Ovary (tissue), 7 donors: ENCODE measurements at regions not wholly inside any gene's neighbourhood (a gene's known extent, or its start where the extent isn't known, plus 50 kb on each side); places are given as distances from the start of the nearest gene placed in this dataset.

Source experiments
- DNase-seq, 5 donors: peaks; one replicate each; pipeline ENCODE4 v3.0.0-alpha.2; 2019 to 2020
- H3K27ac ChIP-seq, 2 donors: fragments of 200-600 bp; one replicate each; pipeline versions ENCODE4 v1.5.1 to v1.8.0; 2019 to 2022
- H3K27me3 ChIP-seq: fragments of 200-600 bp; one replicate; pipeline ENCODE4 v1.8.0; 2022
- H3K36me3 ChIP-seq: fragments of 200-600 bp; sonication (generic); one replicate; pipeline ENCODE4 v1.5.1; 2019
- H3K4me1 ChIP-seq: one replicate; pipeline ENCODE4 v1.8.1; 2013; ENCODE audit warnings: mild to moderate bottlenecking, moderate library complexity; ENCODE audit not compliant: insufficient read depth
- H3K4me3 ChIP-seq: fragments of 200-600 bp; sonication (generic); one replicate; pipeline ENCODE4 v1.5.1; 2017
- H3K9me3 ChIP-seq, 2 donors: fragments of 200-600 bp in 1 of 2; sonication (generic) in 1 of 2; one replicate each; pipeline versions ENCODE4 v1.5.1 to v1.8.1; 2013 to 2019; ENCODE audit warnings: mild to moderate bottlenecking in 1 of 2, moderate library complexity in 1 of 2
- CTCF ChIP-seq, 3 donors: fragments of 450-650 bp in 2 of 3; fragments of 200-600 bp in 1 of 3; IDR thresholded peaks; one replicate each; pipeline versions ENCODE4 v1.5.1 to v1.8.0; 2016 to 2022; ENCODE audit warnings: antibody characterized with exemption in 3 of 3, mild to moderate bottlenecking in 1 of 3
- EP300 ChIP-seq: sonication (generic); formaldehyde crosslinking; IDR thresholded peaks from one replicate; pipeline ENCODE4 v1.6.1; 2017; ENCODE audit warnings: antibody characterized with exemption
- POLR2A ChIP-seq: fragments of 450-650 bp; IDR thresholded peaks from one replicate; pipeline ENCODE4 v1.6.1; 2017; ENCODE audit warnings: antibody characterized with exemption, mild to moderate bottlenecking, moderate library complexity
- WGBS, 3 donors: extraction: QIAGEN DNeasy Blood & Tissue Kit in 1 of 3; methylation state at CpG; one replicate each; pipeline versions ENCODE4 v1.1.5 to v1.1.7; 2013 to 2017; 5-methylcytosine and 5-hydroxymethylcytosine counted together
- intact Hi-C, 4 donors: fragments of 100-400 bp; cut with DNase I; formaldehyde crosslinking; loops; one replicate each; pipeline versions ENCODE4 v1.11.0 to v1.15.1; 2022 to 2023
- donor health status: DM: no; HTN: no; CAD: no; lungs with moderate emphysema.
- donor health status: DM: no; HTN: no; CAD: no.
- donor health status: Bipolar disorder and iron deficiency.
- donor health status: DM: no; HTN: no; CAD: no.
- donor health status: DM: yes; HTN: yes; CAD: no.

- no peaks in the 10 kb centered on the region for H3K4me1 ChIP-seq
- DNase-seq: no peak
- H3K4me3 ChIP-seq: no peak overlapping the region
- H3K36me3 ChIP-seq: no peaks in the 10 kb centered on the region
- H3K9me3 ChIP-seq: no peaks in the 10 kb centered on the region
- intact Hi-C loops: no loop called here
- H3K27me3 ChIP-seq: no peaks in the 10 kb centered on the region
- H3K27ac ChIP-seq: no peak overlapping the region
- TF ChIP-seq EP300: no peak
- no peak for TF ChIP-seq POLR2A
- no peak for TF ChIP-seq CTCF (IDR thresholded peaks at IDR 0.05)
These were observed 408.3 kb downstream of the DSC3 start for GRCh38 chr18:30634249-30634648.

DNA sequence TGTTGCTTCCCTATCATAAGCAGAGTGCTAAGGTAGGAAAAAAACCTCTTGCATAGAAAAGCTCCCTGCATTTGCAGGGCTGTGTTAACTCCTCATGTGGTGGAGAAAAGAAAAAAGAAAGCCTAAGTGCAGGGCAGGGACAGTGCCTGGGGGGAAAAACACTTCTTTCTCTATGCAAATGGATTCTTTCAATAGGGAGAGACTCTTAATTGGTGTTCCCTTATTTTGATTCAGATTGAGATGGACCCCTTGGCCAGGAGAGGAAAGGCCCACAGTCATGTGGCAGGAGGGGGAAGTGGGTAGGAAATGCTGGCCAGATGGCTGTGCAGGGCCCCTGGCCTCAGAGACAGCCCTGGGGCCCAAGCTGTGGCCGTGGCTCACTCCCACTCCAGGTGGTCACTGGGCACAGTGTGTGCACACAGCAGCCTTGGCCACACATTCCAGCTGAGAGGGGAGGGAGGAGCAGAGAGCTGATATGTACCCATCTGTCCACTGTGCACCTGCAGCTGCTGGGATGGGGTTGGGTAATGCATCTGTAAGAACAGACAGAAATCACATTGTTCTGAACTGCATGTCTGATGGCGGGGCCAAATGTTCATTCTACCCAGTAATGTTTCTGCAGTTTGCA lies 410.4 kb downstream of the DSC3 start:
- Histone ChIP-seq H3K9me3 (no peaks in the 10 kb centered on the region), H3K27me3 (no peaks in the 10 kb centered on the region), H3K27ac (no peak overlapping the region), H3K4me3 (no peak overlapping the region), H3K4me1 (no peaks in the 10 kb centered on the region), H3K36me3 (no peaks in the 10 kb centered on the region)
- TF ChIP-seq CTCF (IDR thresholded peaks at IDR 0.05) (no peak), POLR2A (no peak), EP300 (no peak)
- 56 to 70% (median 67%) methylated on average over 2 of the region's 2 CpGs for WGBS, 3 donors
- intact Hi-C loops: no loop called here
- no peak for DNase-seq

DNA sequence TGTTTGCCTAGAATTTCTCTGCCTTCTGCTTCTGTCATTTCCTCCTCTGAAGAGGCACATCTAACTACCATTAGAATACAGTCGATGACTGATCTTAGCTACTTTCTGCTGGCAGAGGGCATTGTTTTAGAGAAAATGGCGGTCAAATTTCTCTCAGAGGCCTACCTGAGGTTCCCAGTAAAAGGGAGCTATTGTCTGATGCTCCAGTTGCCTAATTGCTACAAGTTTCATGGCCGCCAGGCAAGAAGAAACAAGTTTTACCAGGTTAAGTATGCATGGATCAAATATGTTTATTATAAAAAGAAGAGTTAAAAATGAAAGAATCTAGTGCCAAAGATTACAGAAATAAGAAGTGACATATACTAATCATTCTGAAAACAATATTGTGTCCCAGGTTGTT lies 416.6 kb downstream of the DSC3 start:
- Histone ChIP-seq H3K9me3 (no peaks in the 10 kb centered on the region), H3K27me3 (no peaks in the 10 kb centered on the region), H3K27ac (no peak overlapping the region), H3K4me3 (no peak overlapping the region), H3K4me1 (no peaks in the 10 kb centered on the region), H3K36me3 (no peaks in the 10 kb centered on the region)
- DNase-seq: no peak
- TF ChIP-seq EP300: no peak
- TF ChIP-seq CTCF (IDR thresholded peaks at IDR 0.05): no peak
- 86 to 89% (median 88%) methylated on average over 3 of the region's 3 CpGs for WGBS, 3 donors
- intact Hi-C loops: no loop called here

GRCh38 chr18:30623401-30624065 lies 419.0 kb downstream of the DSC3 start:
- no peaks in the 10 kb centered on the region for H3K27me3 ChIP-seq
- 61 to 64% (median 63%) methylated on average over 5 of the region's 5 CpGs for WGBS, 3 donors
- H3K27ac ChIP-seq: no peak overlapping the region
- H3K36me3 ChIP-seq: no peaks in the 10 kb centered on the region
- H3K9me3 ChIP-seq: no peaks in the 10 kb centered on the region
- no peak for DNase-seq
- TF ChIP-seq CTCF (IDR thresholded peaks at IDR 0.05) (no peak), POLR2A (no peak), EP300 (no peak)
- H3K4me1 ChIP-seq: no peaks in the 10 kb centered on the region
- intact Hi-C loops: no loop called here
- H3K4me3 ChIP-seq: no peak overlapping the region
